AG10803 (cell line): ENCODE measurements at regions not wholly inside any gene's neighbourhood (a gene's known extent, or its start where the extent isn't known, plus 50 kb on each side); places are given as distances from the start of the nearest gene placed in this dataset.

Experiments used
- DNase-seq: peaks from one replicate; pipeline ENCODE4 v3.0.0; 2010; ENCODE audit warnings: low read depth
- H3K4me3 ChIP-seq: 2 replicates; pipeline ENCODE4 v1.5.1; 2011; ENCODE audit warnings: mild to moderate bottlenecking, low read length, control low read depth
- TF ChIP-seq, protein P1 (sequence below): conservative IDR thresholded peaks from 2 replicates; pipeline ENCODE4 v1.5.1; 2011; ENCODE audit warnings: mild to moderate bottlenecking, low read length, control low read depth, inconsistent platforms

DNA sequence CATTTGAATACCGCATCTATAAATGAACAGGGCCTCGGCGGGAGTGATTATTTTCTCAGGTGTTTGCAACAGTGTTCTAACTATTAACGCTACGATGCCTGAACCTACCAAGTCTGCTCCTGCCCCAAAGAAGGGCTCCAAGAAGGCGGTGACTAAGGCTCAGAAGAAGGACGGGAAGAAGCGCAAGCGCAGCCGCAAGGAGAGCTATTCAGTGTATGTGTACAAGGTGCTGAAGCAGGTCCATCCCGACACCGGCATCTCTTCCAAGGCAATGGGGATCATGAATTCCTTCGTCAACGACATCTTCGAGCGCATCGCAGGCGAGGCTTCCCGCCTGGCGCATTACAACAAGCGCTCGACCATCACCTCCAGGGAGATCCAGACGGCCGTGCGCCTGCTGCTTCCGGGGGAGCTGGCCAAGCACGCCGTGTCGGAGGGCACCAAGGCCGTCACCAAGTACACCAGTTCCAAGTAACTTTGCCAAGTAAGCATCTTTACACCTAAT lies 70.9 kb downstream of the HFE start:
- TF ChIP-seq, protein P1, sequence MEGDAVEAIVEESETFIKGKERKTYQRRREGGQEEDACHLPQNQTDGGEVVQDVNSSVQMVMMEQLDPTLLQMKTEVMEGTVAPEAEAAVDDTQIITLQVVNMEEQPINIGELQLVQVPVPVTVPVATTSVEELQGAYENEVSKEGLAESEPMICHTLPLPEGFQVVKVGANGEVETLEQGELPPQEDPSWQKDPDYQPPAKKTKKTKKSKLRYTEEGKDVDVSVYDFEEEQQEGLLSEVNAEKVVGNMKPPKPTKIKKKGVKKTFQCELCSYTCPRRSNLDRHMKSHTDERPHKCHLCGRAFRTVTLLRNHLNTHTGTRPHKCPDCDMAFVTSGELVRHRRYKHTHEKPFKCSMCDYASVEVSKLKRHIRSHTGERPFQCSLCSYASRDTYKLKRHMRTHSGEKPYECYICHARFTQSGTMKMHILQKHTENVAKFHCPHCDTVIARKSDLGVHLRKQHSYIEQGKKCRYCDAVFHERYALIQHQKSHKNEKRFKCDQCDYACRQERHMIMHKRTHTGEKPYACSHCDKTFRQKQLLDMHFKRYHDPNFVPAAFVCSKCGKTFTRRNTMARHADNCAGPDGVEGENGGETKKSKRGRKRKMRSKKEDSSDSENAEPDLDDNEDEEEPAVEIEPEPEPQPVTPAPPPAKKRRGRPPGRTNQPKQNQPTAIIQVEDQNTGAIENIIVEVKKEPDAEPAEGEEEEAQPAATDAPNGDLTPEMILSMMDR, result no peak
- peak overlapping the region; percentile 79 for H3K4me3 ChIP-seq
- DNase-seq, result no peak

DNA sequence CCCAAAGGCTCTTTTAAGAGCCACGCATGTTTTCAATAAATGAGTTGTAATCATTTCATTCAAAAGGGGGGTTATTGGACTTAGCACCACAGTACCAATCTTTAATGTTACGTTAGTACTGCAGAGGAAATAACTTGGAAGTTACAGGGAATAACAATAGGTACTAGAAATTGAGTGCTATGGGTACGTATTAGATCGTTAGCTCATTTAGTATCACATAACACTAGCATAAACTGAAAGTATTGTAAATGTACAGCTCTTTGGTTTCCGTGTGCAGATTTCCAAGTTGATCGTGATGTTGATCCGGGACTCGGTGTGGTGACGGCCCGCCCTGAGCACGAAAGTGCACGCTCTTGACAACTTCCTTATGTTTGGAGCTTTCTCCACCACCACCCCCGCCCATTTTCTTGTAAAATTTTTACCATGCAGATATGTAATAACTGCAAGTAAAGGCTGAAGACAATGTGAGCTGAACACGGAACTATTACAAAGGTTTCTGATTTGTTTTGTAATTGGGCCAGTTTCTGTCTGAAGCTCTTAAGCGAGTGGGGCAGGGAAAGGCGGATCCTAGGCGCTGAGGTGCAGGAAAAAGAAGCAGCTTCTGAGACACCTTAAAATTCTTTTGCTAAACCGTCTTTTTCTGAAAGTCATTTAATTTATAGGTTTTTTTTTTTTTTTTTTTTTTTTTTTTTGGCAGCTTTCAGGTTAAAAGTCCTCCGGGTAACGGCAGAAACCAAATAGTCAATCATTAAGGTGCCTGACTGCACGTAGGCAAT lies 71.5 kb downstream of the HFE start:
- H3K4me3 ChIP-seq, result peak overlapping the region; percentile 79
- TF ChIP-seq, protein P1, result no peak
- DNase-seq, result peak; percentile 49

DNA sequence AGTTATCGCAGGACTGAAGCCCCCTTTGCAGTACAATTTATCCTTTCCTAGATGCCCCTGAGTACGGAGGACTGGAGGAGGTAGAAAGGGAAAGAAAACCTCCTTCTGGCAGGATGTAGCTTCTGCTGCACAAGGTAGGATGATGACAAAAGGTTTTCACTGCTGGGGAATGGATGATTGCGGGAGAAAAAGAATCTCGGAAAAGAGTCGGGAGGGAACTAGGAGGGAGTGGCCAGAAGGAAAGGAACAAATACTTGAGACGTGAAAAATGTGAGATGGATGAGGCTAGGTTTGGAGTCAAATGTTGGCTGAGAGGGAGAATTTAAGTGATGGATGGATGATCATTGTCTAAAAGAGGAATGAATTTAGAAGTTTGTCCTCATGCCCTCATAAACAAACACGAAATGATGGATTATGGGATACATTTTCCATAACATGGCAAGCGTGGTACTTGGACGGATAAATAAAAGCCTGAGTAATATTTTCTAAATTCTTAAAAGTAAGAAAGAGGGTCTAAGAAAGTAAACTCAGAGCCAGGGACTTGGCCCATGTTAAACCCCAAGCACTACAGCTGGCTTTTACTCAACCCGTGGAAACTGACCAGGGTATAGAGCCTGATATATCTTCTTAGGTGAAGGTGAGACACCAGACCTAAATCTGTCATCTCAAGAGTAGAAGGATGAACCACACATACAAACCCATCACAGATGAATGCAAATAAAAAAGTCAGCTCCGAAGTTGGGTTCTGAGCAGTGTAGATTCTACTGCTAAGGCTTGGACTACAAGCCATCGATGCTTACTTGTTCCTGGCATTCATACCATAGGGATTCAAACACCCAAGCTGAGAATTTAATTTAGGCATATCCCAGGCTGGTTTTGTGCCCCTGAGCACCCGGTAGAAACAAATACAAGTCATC lies 72.4 kb downstream of the HFE start:
- no peak for DNase-seq
- peak overlapping the region; percentile 79 for H3K4me3 ChIP-seq
- TF ChIP-seq, protein P1, result no peak

DNA sequence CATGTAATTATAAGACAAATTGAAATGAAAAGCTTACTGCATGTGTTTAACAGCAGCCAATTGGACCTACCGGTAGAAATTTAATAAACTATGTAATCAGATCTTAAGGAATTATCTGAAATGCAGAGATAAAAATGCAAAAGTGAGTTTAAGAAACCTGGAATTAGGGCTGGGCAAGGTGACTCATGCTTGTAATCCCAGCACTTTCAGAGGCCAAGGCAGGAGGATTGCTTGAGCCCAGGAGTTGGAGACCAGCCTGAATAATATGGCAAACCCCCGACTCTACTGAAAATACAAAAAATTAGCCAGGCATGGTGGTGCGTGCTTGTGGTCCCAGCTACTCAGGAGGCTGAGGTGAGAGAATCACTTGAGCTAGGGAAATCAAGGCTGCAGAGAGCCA lies 74.1 kb downstream of the HFE start:
- TF ChIP-seq, protein P1, result no peak
- no peak for DNase-seq
- H3K4me3 ChIP-seq, result no peak overlapping the region

DNA sequence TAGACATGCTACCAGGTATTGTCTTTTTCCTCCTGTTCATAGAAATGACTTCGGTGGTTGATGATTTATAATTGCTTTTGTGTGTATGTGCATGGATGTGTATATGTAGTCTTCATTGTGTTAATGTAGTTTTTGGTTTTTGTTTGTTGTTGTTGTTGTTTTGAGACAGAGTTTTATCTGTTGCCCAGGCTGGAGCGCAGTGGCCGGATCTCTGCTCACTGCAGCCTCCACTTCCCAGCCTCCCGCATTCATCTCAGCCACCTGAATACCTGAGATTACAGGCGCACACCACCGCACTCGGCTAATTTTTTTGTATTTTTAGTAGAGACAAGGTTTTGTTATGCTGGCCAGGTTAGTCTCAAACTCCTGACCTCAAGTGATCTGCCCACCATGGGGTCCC lies 75.2 kb downstream of the HFE start:
- no peak overlapping the region for H3K4me3 ChIP-seq
- no peak for DNase-seq
- TF ChIP-seq, protein P1, result no peak

DNA sequence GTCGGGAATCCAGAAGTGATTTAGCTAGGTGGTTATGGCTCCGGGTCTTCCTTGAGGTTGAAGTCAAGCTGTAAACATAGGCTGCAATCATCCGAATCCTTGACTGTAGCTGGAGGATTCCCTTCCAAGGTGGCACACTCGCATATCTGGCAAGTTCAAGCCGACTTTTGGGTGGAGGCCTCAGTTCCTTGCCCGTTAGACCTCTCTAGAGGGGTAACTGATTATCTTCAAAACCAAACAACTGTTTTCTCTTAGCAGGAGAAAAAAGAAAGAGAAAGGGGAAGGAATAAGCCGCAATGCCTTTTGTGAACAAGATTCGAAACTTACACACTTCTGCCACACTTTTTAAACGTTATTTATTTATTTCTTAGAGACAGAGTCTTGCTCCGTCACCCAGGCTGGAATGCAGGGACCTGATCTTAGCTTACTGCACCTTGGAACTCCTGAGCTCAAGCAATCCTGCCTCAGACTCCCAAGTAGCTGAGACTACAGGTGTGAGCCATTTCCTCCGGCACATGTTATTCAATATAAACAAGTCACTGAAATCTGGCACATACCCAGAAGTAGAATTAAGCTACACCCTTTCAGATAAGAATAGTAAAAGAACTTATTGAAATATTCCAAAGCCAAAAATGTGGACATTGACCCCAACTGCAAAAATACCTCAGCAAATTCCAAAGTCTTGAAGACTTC lies 76.3 kb downstream of the HFE start:
- TF ChIP-seq, protein P1, result no peak
- no peak overlapping the region for H3K4me3 ChIP-seq
- DNase-seq, result no peak
